Neuronal stem cell (in vitro differentiated cells): ENCODE measurements at regions not wholly inside any gene's neighbourhood (a gene's known extent, or its start where the extent isn't known, plus 50 kb on each side); places are given as distances from the start of the nearest gene placed in this dataset.

Experiments
- DNase-seq: peaks from one replicate; pipeline ENCODE4 v3.0.0-alpha.2; 2013; ENCODE audit warnings: low spot score
- H2AFZ ChIP-seq: one replicate; pipeline ENCODE4 v1.6.1; 2013; ENCODE audit warnings: mild to moderate bottlenecking, low read length, inconsistent platforms
- H2AK5ac ChIP-seq: 2 replicates; pipeline ENCODE4 v1.6.1; 2013; ENCODE audit warnings: low read depth, mild to moderate bottlenecking, inconsistent platforms, low read length, moderate library complexity, mixed read lengths
- H2BK120ac ChIP-seq: 2 replicates; pipeline ENCODE4 v1.6.1; 2013; ENCODE audit warnings: low read depth, mild to moderate bottlenecking, inconsistent platforms, low read length, moderate library complexity, mixed read lengths
- H2BK12ac ChIP-seq: one replicate; pipeline ENCODE4 v1.6.1; 2013; ENCODE audit warnings: low read length, inconsistent platforms
- H2BK15ac ChIP-seq: 2 replicates; pipeline ENCODE4 v1.6.1; 2013; ENCODE audit warnings: mild to moderate bottlenecking, low read length, inconsistent platforms, mixed read lengths
- H2BK5ac ChIP-seq: one replicate; pipeline ENCODE4 v1.6.1; 2013; ENCODE audit warnings: inconsistent platforms, mild to moderate bottlenecking, low read length, moderate library complexity
- H3K14ac ChIP-seq: one replicate; pipeline ENCODE4 v1.6.1; 2013; ENCODE audit warnings: low read length, inconsistent platforms
- H3K18ac ChIP-seq: 2 replicates; pipeline ENCODE4 v1.6.1; 2013; ENCODE audit warnings: low read length, inconsistent platforms
- H3K23ac ChIP-seq: 2 replicates; pipeline ENCODE4 v1.6.1; 2013; ENCODE audit warnings: low read depth, mild to moderate bottlenecking, mixed read lengths, low read length, inconsistent platforms; ENCODE audit not compliant: poor library complexity
- H3K27ac ChIP-seq: replicated peaks from 3 replicates; pipeline ENCODE4 v1.5.1; 2013; ENCODE audit warnings: low read length, inconsistent platforms
- H3K27me3 ChIP-seq, 3 experiments: 2 replicates each; pipeline ENCODE4 v1.6.1; 2013; ENCODE audit warnings: low read length in 3 of 3, mild to moderate bottlenecking in 2 of 3, inconsistent platforms in 1 of 3, low read depth in 1 of 3, mixed read lengths in 1 of 3, moderate library complexity in 1 of 3; ENCODE audit not compliant: control insufficient read depth in 3 of 3, insufficient read depth in 3 of 3
- H3K36me3 ChIP-seq, 2 donors: replicated peaks in 1 of 2; 2 replicates each; pipeline ENCODE4 v1.6.1; 2013; ENCODE audit warnings: low read length in 2 of 2; ENCODE audit not compliant: control insufficient read depth in 2 of 2, insufficient read depth in 2 of 2
- H3K4ac ChIP-seq: 2 replicates; pipeline ENCODE4 v1.6.1; 2013; ENCODE audit warnings: inconsistent platforms, mild to moderate bottlenecking, low read length, moderate library complexity
- H3K4me1 ChIP-seq, 2 donors: 1 replicate in 1 of 2; 2 replicates in 1 of 2; pipeline ENCODE4 v1.6.1; 2013; ENCODE audit warnings: low read length in 2 of 2, low read depth in 1 of 2; ENCODE audit not compliant: control insufficient read depth in 2 of 2, insufficient read depth in 1 of 2
- H3K4me2 ChIP-seq: one replicate; pipeline ENCODE4 v1.6.1; 2013; ENCODE audit warnings: mild to moderate bottlenecking, low read length, inconsistent platforms; ENCODE audit not compliant: insufficient read depth, poor library complexity, severe bottlenecking
- H3K4me3 ChIP-seq, 2 donors: 2 replicates each; pipeline ENCODE4 v1.5.1; 2013; ENCODE audit warnings: low read length in 2 of 2, mild to moderate bottlenecking in 2 of 2, inconsistent platforms in 1 of 2, moderate library complexity in 1 of 2
- H3K79me1 ChIP-seq: one replicate; pipeline ENCODE4 v1.6.1; 2013; ENCODE audit warnings: low read depth, mild to moderate bottlenecking, inconsistent platforms, low read length, moderate library complexity
- H3K9ac ChIP-seq: one replicate; pipeline ENCODE4 v1.6.1; 2013; ENCODE audit warnings: mild to moderate bottlenecking, low read depth, low read length, inconsistent platforms; ENCODE audit not compliant: poor library complexity
- H3K9me3 ChIP-seq, 2 donors: replicated peaks in 1 of 2; 2 replicates each; pipeline versions ENCODE3 to v1.6.1; 2013; ENCODE audit warnings: low read length in 2 of 2, mild to moderate bottlenecking in 2 of 2, inconsistent platforms in 1 of 2, low read depth in 1 of 2, mixed read lengths in 1 of 2, moderate library complexity in 1 of 2; ENCODE audit not compliant: control insufficient read depth in 2 of 2, insufficient read depth in 1 of 2
- H4K8ac ChIP-seq: one replicate; pipeline ENCODE4 v1.6.1; 2013; ENCODE audit warnings: low read depth, mild to moderate bottlenecking, inconsistent platforms, low read length, moderate library complexity
- H4K91ac ChIP-seq: one replicate; pipeline ENCODE4 v1.6.1; 2013; ENCODE audit warnings: low read length, low read depth, mild to moderate bottlenecking, inconsistent platforms; ENCODE audit not compliant: poor library complexity
- WGBS, 2 donors: extraction: QIAGEN DNeasy Blood & Tissue Kit; methylation state at CpG; one replicate each; pipeline ENCODE4 v1.1.7; 2013; ENCODE audit warnings: missing lambda C conversion rate in 2 of 2, mixed read lengths in 1 of 2; ENCODE audit not compliant: insufficient read length in 2 of 2, insufficient replicate concordance in 1 of 2; ENCODE audit errors: extremely low coverage in 2 of 2; 5-methylcytosine and 5-hydroxymethylcytosine counted together

DNA sequence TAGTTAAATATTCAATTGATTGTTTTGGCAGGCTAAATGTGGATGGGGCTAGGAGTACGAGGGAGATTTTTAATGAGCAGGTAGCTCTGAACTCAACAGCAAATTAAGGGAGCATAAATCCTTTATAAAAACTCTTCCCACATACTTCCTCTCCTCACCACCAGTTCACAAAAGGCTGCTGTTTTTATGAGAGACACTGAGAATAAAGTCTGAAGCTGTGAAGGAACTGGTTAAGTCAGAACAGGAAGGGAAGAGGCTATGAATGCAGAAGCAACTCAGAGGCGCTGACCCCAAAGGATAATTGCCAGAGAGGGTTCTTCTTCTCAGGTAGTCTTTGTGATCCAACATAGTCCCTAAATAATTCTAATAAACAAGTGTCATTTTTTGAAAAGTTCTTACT, 406.1 kb downstream of the GPM6A start:
- Histone ChIP-seq H3K9me3 (no peaks in the 10 kb centered on the region), H3K14ac (no peak overlapping the region), H4K8ac (no peak overlapping the region), H3K9ac (no peak overlapping the region), H4K91ac (no peak overlapping the region), H3K79me1 (no peaks in the 10 kb centered on the region), H2BK120ac (no peak overlapping the region), H2BK12ac (no peak overlapping the region), H3K4me1 (no peaks in the 10 kb centered on the region), H3K27me3 (no peaks in the 10 kb centered on the region), H2BK5ac (no peak overlapping the region), H3K36me3 (no peaks in the 10 kb centered on the region), H2BK15ac (no peak overlapping the region), H3K4me3 (no peak overlapping the region), H3K4me2 (no peak overlapping the region), H3K27ac (no peak overlapping the region), H3K4ac (no peak overlapping the region), H2AFZ (peak overlapping the region; percentile 55), H2AK5ac (no peak overlapping the region), H3K18ac (no peak overlapping the region), H3K23ac (no peak overlapping the region)
- WGBS, 2 donors, result no CpG with 5 or more reads among the region's 2 CpGs
- DNase-seq, result no peak

DNA sequence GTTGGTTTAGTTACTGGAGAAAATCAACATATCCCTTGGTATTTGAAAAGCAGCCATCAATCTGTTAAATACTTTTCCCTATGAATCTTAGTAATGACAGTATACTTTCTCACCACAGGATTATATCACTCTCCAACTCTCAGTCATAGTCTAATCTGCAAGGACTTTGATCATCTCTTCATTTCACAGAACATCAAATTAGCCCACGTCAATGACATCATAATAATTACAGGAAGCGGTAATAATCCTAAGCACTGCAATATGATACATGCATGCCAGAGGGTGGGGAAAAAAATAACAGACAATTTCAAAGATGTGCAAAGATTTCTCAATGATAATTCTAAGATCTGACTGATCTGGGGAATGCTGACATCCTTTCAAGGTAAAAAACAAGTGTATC, 404.1 kb downstream of the GPM6A start:
- no peak for DNase-seq
- no peak overlapping the region for H2BK120ac ChIP-seq
- no peak overlapping the region for H3K4ac ChIP-seq
- no peaks in the 10 kb centered on the region for H3K9me3 ChIP-seq
- H3K4me3 ChIP-seq, result no peak overlapping the region
- H3K79me1 ChIP-seq, result no peaks in the 10 kb centered on the region
- H3K27ac ChIP-seq, result no peak overlapping the region
- no peak overlapping the region for H3K14ac ChIP-seq
- no peak overlapping the region for H3K18ac ChIP-seq
- no peak overlapping the region for H2BK15ac ChIP-seq
- WGBS, 2 donors, result no CpG with 5 or more reads among the region's 2 CpGs
- no peak overlapping the region for H4K8ac ChIP-seq
- H3K27me3 ChIP-seq, result no peaks in the 10 kb centered on the region
- no peak overlapping the region for H2BK12ac ChIP-seq
- no peak overlapping the region for H3K4me2 ChIP-seq
- H2BK5ac ChIP-seq, result no peak overlapping the region
- no peak overlapping the region for H3K9ac ChIP-seq
- H3K4me1 ChIP-seq, result no peaks in the 10 kb centered on the region
- no peak overlapping the region for H2AK5ac ChIP-seq
- no peak overlapping the region for H3K23ac ChIP-seq
- H2AFZ ChIP-seq, result no peak overlapping the region
- no peak overlapping the region for H4K91ac ChIP-seq
- no peaks in the 10 kb centered on the region for H3K36me3 ChIP-seq

DNA sequence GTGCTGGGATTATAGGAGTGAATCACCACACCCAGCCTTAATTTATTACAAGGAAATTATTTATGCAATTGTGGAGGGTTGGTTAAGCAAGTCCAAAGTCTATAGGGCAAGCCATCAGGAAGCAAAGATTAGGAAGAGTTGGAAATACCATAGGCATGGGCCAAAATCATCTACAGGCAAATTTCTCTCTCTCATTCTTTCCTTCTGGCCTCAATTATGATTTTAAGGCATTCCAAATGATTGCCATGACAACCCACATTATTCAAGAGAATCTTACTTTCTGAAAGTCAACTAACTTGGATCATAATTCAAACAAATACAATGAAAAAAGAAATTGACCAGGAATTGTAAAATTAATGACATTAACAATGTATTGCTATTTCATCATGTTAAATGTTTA, 400.8 kb downstream of the GPM6A start:
- Histone ChIP-seq H4K91ac (no peak overlapping the region), H2BK5ac (no peak overlapping the region), H3K27me3 (no peaks in the 10 kb centered on the region), H3K9ac (no peak overlapping the region), H2AK5ac (no peak overlapping the region), H3K36me3 (no peaks in the 10 kb centered on the region), H2BK12ac (no peak overlapping the region), H3K4me2 (no peak overlapping the region), H2BK15ac (no peak overlapping the region), H4K8ac (no peak overlapping the region), H3K4ac (no peak overlapping the region), H3K27ac (no peak overlapping the region), H3K9me3 (peaks cover 4 to 5% of the 10 kb centered on the region in 2 donors), H3K4me1 (no peaks in the 10 kb centered on the region), H3K18ac (no peak overlapping the region), H3K14ac (no peak overlapping the region), H3K79me1 (no peaks in the 10 kb centered on the region), H3K4me3 (no peak overlapping the region), H3K23ac (no peak overlapping the region), H2AFZ (no peak overlapping the region), H2BK120ac (no peak overlapping the region)
- no peak for DNase-seq

DNA sequence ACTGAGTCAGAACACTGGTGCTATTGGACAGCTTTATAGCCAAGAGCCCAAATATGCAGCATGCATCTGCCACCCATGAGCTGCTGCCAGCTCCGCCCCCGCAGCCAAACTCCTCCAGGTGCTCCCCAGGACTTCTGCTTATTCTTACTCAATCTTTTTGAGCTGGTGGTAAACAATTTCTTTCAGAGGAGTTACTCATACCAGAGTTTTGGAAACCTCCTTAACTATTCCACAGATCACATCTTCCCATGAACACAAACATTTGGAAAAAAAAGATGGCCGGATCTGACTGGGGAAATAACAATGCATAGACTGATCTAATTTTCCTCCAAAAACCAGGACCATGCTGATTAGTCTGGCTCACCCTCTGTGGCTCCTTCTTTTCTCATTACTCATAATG, 399.9 kb downstream of the GPM6A start:
- Histone ChIP-seq H3K4me3 (no peak overlapping the region), H3K4me1 (no peaks in the 10 kb centered on the region), H3K36me3 (no peaks in the 10 kb centered on the region), H3K79me1 (no peaks in the 10 kb centered on the region), H4K91ac (no peak overlapping the region), H2AK5ac (no peak overlapping the region), H2AFZ (no peak overlapping the region), H3K9ac (no peak overlapping the region), H2BK15ac (no peak overlapping the region), H4K8ac (no peak overlapping the region), H3K9me3 (peaks cover 4 to 5% of the 10 kb centered on the region in 2 donors), H2BK12ac (no peak overlapping the region), H3K14ac (no peak overlapping the region), H3K27me3 (no peaks in the 10 kb centered on the region), H2BK5ac (no peak overlapping the region), H3K27ac (no peak overlapping the region), H3K23ac (no peak overlapping the region), H3K18ac (no peak overlapping the region), H3K4me2 (no peak overlapping the region), H3K4ac (no peak overlapping the region), H2BK120ac (no peak overlapping the region)
- WGBS, 2 donors, result no CpG with 5 or more reads among the region's 3 CpGs
- no peak for DNase-seq
